ENCODE measurements at regions not wholly inside any gene's neighbourhood (a gene's known extent, or its start where the extent isn't known, plus 50 kb on each side); places are given as distances from the start of the nearest gene placed in this dataset.
"Not testable (repeated sequence)": the region's sequence is repeated elsewhere in the genome, so short reads cannot be mapped to it uniquely, and the experiment has no call there.

- DNase-seq (ENCODE audit: low read depth in 2 of 2), result no peak
Observed at GRCh38 chr6:19976411-19977129, 139.4 kb downstream of the ID4 start.

- DNase-seq (ENCODE audit: low read depth in 2 of 2), result no peak
Observed at GRCh38 chr6:19979059-19979458, 141.9 kb downstream of the ID4 start.

- no peak for DNase-seq (ENCODE audit: low read depth in 2 of 2)
Observed at GRCh38 chr6:19979986-19980385, 142.8 kb downstream of the ID4 start.

GRCh38 chr6:19983374-19983773 is 146.2 kb downstream of the ID4 start:
- DNase-seq (ENCODE audit: low read depth in 2 of 2), result no peak

- DNase-seq (ENCODE audit: low read depth in 2 of 2), result no peak
Observed at GRCh38 chr6:19986691-19987438, 149.7 kb downstream of the ID4 start.

GRCh38 chr6:19988555-19988954 is 151.4 kb downstream of the ID4 start:
- DNase-seq (ENCODE audit: low read depth in 2 of 2), result peak in 1 of 2 experiments; percentile 0

GRCh38 chr6:19991176-19991575 is 154.0 kb downstream of the ID4 start:
- no peak for DNase-seq (ENCODE audit: low read depth in 2 of 2)

- no peak for DNase-seq (ENCODE audit: low read depth in 2 of 2)
Observed at GRCh38 chr6:19994909-19995308, 157.7 kb downstream of the ID4 start.

- no peak for DNase-seq (ENCODE audit: low read depth in 2 of 2)
Observed at GRCh38 chr6:19995575-19996257, 158.5 kb downstream of the ID4 start.

GRCh38 chr6:19997104-19997503 is 159.9 kb downstream of the ID4 start:
- DNase-seq (ENCODE audit: low read depth in 2 of 2), result no peak

GRCh38 chr6:19998541-19998940 is 161.4 kb downstream of the ID4 start:
- no peak for DNase-seq (ENCODE audit: low read depth in 2 of 2)

GRCh38 chr6:19999319-20000191 is 162.4 kb downstream of the ID4 start:
- DNase-seq (ENCODE audit: low read depth in 2 of 2), result no peak

GRCh38 chr6:20001286-20001685 is 164.1 kb downstream of the ID4 start:
- DNase-seq (ENCODE audit: low read depth in 2 of 2), result no peak

- no peak for DNase-seq (ENCODE audit: low read depth in 2 of 2)
Observed at GRCh38 chr6:20006037-20006436, 168.9 kb downstream of the ID4 start.

- no peak for DNase-seq (ENCODE audit: low read depth in 2 of 2)
Observed at GRCh38 chr6:20008131-20008530, 171.0 kb downstream of the ID4 start.

GRCh38 chr6:20013066-20013861 is 176.1 kb downstream of the ID4 start:
- DNase-seq (ENCODE audit: low read depth in 2 of 2), result no peak

GRCh38 chr6:20014508-20014907 is 177.3 kb downstream of the ID4 start:
- no peak for DNase-seq (ENCODE audit: low read depth in 2 of 2)

GRCh38 chr6:20020526-20020925 is 183.4 kb downstream of the ID4 start:
- no peak for DNase-seq (ENCODE audit: low read depth in 2 of 2)

GRCh38 chr6:20021795-20022194 is 184.6 kb downstream of the ID4 start:
- DNase-seq (ENCODE audit: low read depth in 2 of 2), result no peak

- DNase-seq (ENCODE audit: low read depth in 2 of 2), result not testable (repeated sequence)
Observed at GRCh38 chr6:20023549-20024315, 186.6 kb downstream of the ID4 start.
